IMR-90 (cell line): ENCODE measurements at regions not wholly inside any gene's neighbourhood (a gene's known extent, or its start where the extent isn't known, plus 50 kb on each side); places are given as distances from the start of the nearest gene placed in this dataset.

Experiments used
- ATAC-seq: fragments of 200-7000 bp; cut with Tn5 transposase; 2 replicates; pipeline ENCODE4 v1.9.1; 2020; ENCODE audit warnings: low read depth, mild to moderate bottlenecking, moderate library complexity
- BruUV-seq: library from RNA; stranded (reverse); fragments of 400-500 nt; replicated peaks from 2 replicates; lab custom pipeline; 2021; lab: Mats Ljungman, UMichigan
- CTCF ChIA-PET: fragments of 300-600 bp; formaldehyde crosslinking; extraction: SDS; loops from one replicate; lab custom pipeline; 2021; ENCODE audit warnings: antibody characterized with exemption; lab: Yijun Ruan, JAX
- POLR2A ChIA-PET: fragments of 300-600 bp; sonication (Branson Sonifier 250); formaldehyde crosslinking; loops from one replicate; lab custom pipeline; 2022; ENCODE audit warnings: antibody characterized with exemption; ENCODE audit not compliant: unreplicated experiment; lab: Charles Lee
- DNase-seq: peaks from one replicate; pipeline ENCODE4 v3.0.0; 2013
- H2AFZ ChIP-seq: replicated peaks from 2 replicates; pipeline ENCODE3; 2013; ENCODE audit warnings: low read length, mild to moderate bottlenecking; ENCODE audit not compliant: poor library complexity
- H2AK5ac ChIP-seq: 2 replicates; pipeline ENCODE4 v1.6.1; 2013; ENCODE audit warnings: low read depth, low read length, inconsistent platforms
- H2AK9ac ChIP-seq: replicated peaks from 2 replicates; pipeline ENCODE3; 2013; ENCODE audit warnings: mild to moderate bottlenecking, low read depth, low read length, moderate library complexity; ENCODE audit not compliant: poor library complexity
- H2BK120ac ChIP-seq: 2 replicates; pipeline ENCODE4 v1.6.1; 2013; ENCODE audit warnings: low read depth, low read length, inconsistent platforms
- H2BK15ac ChIP-seq: 3 replicates; pipeline ENCODE4 v1.6.1; 2013; ENCODE audit warnings: low read depth, low read length, inconsistent platforms
- H2BK20ac ChIP-seq: 2 replicates; pipeline ENCODE4 v1.6.1; 2013; ENCODE audit warnings: low read depth, mild to moderate bottlenecking, inconsistent platforms, low read length, moderate library complexity
- H2BK5ac ChIP-seq: 2 replicates; pipeline ENCODE4 v1.6.1; 2013; ENCODE audit warnings: mild to moderate bottlenecking, low read depth, low read length, inconsistent platforms; ENCODE audit not compliant: poor library complexity, severe bottlenecking
- H3K14ac ChIP-seq: replicated peaks from 2 replicates; pipeline ENCODE4 v1.6.1; 2013; ENCODE audit warnings: low read depth, low read length, inconsistent platforms
- H3K18ac ChIP-seq: 2 replicates; pipeline ENCODE4 v1.6.1; 2013; ENCODE audit warnings: low read depth, low read length, control low read depth
- H3K23ac ChIP-seq: 2 replicates; pipeline ENCODE4 v1.6.1; 2013; ENCODE audit warnings: low read depth, low read length, inconsistent platforms
- H3K27ac ChIP-seq: 2 replicates; pipeline ENCODE4 v1.5.1; 2013; ENCODE audit warnings: mild to moderate bottlenecking, control low read depth, low read length; ENCODE audit not compliant: insufficient read depth
- H3K27me3 ChIP-seq: 2 replicates; pipeline ENCODE4 v1.6.1; 2013; ENCODE audit warnings: low read length; ENCODE audit not compliant: control insufficient read depth, insufficient read depth
- H3K36me3 ChIP-seq: 2 replicates; pipeline ENCODE4 v1.6.1; 2013; ENCODE audit warnings: low read length, mixed read lengths; ENCODE audit not compliant: control insufficient read depth, insufficient read depth
- H3K4ac ChIP-seq: 2 replicates; pipeline ENCODE4 v1.6.1; 2013; ENCODE audit warnings: low read depth, low read length, inconsistent platforms
- H3K4me1 ChIP-seq: 2 replicates; pipeline ENCODE4 v1.6.1; 2013; ENCODE audit warnings: low read length, mixed read lengths; ENCODE audit not compliant: control insufficient read depth, insufficient read depth
- H3K4me2 ChIP-seq: 2 replicates; pipeline ENCODE4 v1.6.1; 2013; ENCODE audit warnings: low read depth, mild to moderate bottlenecking, control low read depth, low read length, moderate library complexity
- H3K4me3 ChIP-seq: 2 replicates; pipeline ENCODE4 v1.5.1; 2013; ENCODE audit warnings: low read depth, mild to moderate bottlenecking, control low read depth, low read length, moderate library complexity; ENCODE audit not compliant: insufficient read depth
- H3K56ac ChIP-seq: 2 replicates; pipeline ENCODE4 v1.6.1; 2013; ENCODE audit warnings: low read length, inconsistent platforms; ENCODE audit not compliant: insufficient read depth; ENCODE audit errors: extremely low read depth
- H3K79me1 ChIP-seq, 2 experiments: 2 replicates each; pipeline ENCODE4 v1.6.1; 2013; ENCODE audit warnings: low read length in 2 of 2, inconsistent platforms in 1 of 2, low read depth in 1 of 2
- H3K9ac ChIP-seq: 2 replicates; pipeline ENCODE4 v1.6.1; 2013; ENCODE audit warnings: low read depth, low read length, control low read depth
- H3K9me1 ChIP-seq: 2 replicates; pipeline ENCODE4 v1.6.1; 2013; ENCODE audit warnings: low read length, inconsistent platforms; ENCODE audit not compliant: insufficient read depth
- H3K9me3 ChIP-seq: 2 replicates; pipeline ENCODE4 v1.6.1; 2013; ENCODE audit warnings: low read length; ENCODE audit not compliant: control insufficient read depth, insufficient read depth
- H4K20me1 ChIP-seq: 2 replicates; pipeline ENCODE4 v1.6.1; 2013; ENCODE audit warnings: low read length, inconsistent platforms; ENCODE audit not compliant: insufficient read depth
- H4K5ac ChIP-seq: 2 replicates; pipeline ENCODE4 v1.6.1; 2013; ENCODE audit warnings: mild to moderate bottlenecking, low read depth, low read length, control low read depth
- H4K8ac ChIP-seq, 2 experiments: 2 replicates each; pipeline ENCODE4 v1.6.1; 2013; ENCODE audit warnings: low read depth in 2 of 2, low read length in 2 of 2, control low read depth in 1 of 2, inconsistent platforms in 1 of 2
- H4K91ac ChIP-seq: 2 replicates; pipeline ENCODE4 v1.6.1; 2013; ENCODE audit warnings: low read depth, low read length, inconsistent platforms; ENCODE audit not compliant: insufficient read depth
- BHLHE40 ChIP-seq: fragments of 150-350 bp; IDR thresholded peaks from 2 replicates; pipeline ENCODE4 v1.6.1; 2016; ENCODE audit warnings: mild to moderate bottlenecking, low read depth, low read length
- CEBPB ChIP-seq: IDR thresholded peaks from 2 replicates; pipeline ENCODE4 v1.6.1; 2012; ENCODE audit warnings: low read depth, low read length, improper control_type of control experiment
- CHD1 ChIP-seq: IDR thresholded peaks from 2 replicates; pipeline ENCODE4 v1.6.1; 2012; ENCODE audit warnings: low read depth, low read length, improper control_type of control experiment
- CTCF ChIP-seq: conservative IDR thresholded peaks from 2 replicates; pipeline ENCODE4 v1.5.1; 2012; ENCODE audit warnings: mild to moderate bottlenecking, low read depth, low read length, improper control_type of control experiment
- ELK1 ChIP-seq: fragments of 150-350 bp; IDR thresholded peaks from 2 replicates; pipeline ENCODE4 v1.6.1; 2016; ENCODE audit warnings: low read depth, mild to moderate bottlenecking, low read length, moderate library complexity, borderline replicate concordance
- FOS ChIP-seq: fragments of 150-350 bp; IDR thresholded peaks from 2 replicates; pipeline ENCODE4 v1.6.1; 2016; ENCODE audit warnings: low read depth, low read length
- MAFK ChIP-seq: IDR thresholded peaks from 2 replicates; pipeline ENCODE4 v1.6.1; 2012; ENCODE audit warnings: low read depth, low read length, improper control_type of control experiment
- MAZ ChIP-seq: IDR thresholded peaks from 2 replicates; pipeline ENCODE4 v1.6.1; 2012; ENCODE audit warnings: low read depth, mild to moderate bottlenecking, low read length, improper control_type of control experiment, moderate library complexity, borderline replicate concordance
- MXI1 ChIP-seq: IDR thresholded peaks from 2 replicates; pipeline ENCODE4 v1.6.1; 2012; ENCODE audit warnings: low read depth, mild to moderate bottlenecking, low read length, moderate library complexity, borderline replicate concordance
- NFE2L2 ChIP-seq: fragments of 150-350 bp; IDR thresholded peaks from 2 replicates; pipeline ENCODE4 v1.6.1; 2016; ENCODE audit warnings: low read depth, mild to moderate bottlenecking, low read length
- POLR2A ChIP-seq: IDR thresholded peaks from 2 replicates; pipeline ENCODE4 v1.6.1; 2012; ENCODE audit warnings: mild to moderate bottlenecking, low read depth, low read length
- RFX5 ChIP-seq: IDR thresholded peaks from 2 replicates; pipeline ENCODE4 v1.8.0; 2012; ENCODE audit warnings: low read depth, mild to moderate bottlenecking, low read length, moderate library complexity
- SMC3 ChIP-seq: fragments of 150-350 bp; IDR thresholded peaks from 2 replicates; pipeline ENCODE4 v1.6.1; 2016; ENCODE audit warnings: low read depth, mild to moderate bottlenecking, antibody characterized with exemption, low read length, moderate library complexity
- USF2 ChIP-seq: fragments of 150-350 bp; IDR thresholded peaks from 2 replicates; pipeline ENCODE4 v1.6.1; 2017; ENCODE audit warnings: mild to moderate bottlenecking, antibody characterized with exemption, low read length, low read depth
- WGBS, 2 experiments: methylation state at CpG; one replicate each; pipeline versions ENCODE4 v1.1.5 to v1.1.7; 2013; ENCODE audit warnings: missing lambda C conversion rate in 2 of 2; ENCODE audit not compliant: insufficient read length in 1 of 2; ENCODE audit errors: extremely low coverage in 2 of 2; 5-methylcytosine and 5-hydroxymethylcytosine counted together
- dilution Hi-C: fragments of 300-500 bp; cut with HindIII; formaldehyde crosslinking; loops from one replicate; pipeline ENCODE4 v1.14.3; 2018; ENCODE audit warnings: low sequenced_read_pairs; ENCODE audit not compliant: unreplicated experiment
- in situ Hi-C: fragments of 300-500 bp; cut with MboI; formaldehyde crosslinking; loops from 3 replicates; pipeline ENCODE4 v1.14.3; 2019; ENCODE audit warnings: low sequenced_read_pairs, inconsistent platforms, mixed read lengths
- intact Hi-C: fragments of 100-400 bp; cut with micrococcal nuclease; formaldehyde crosslinking; loops from 2 replicates; pipeline ENCODE4 v1.10.0; 2022

GRCh38 chr11:8756201-8756600 lies 73.6 kb downstream of the RPL27A start:
- peak overlapping the region; percentile 28; the same call in 1 of the 2 replicates for H3K9ac ChIP-seq
- CTCF ChIA-PET = interaction anchor here (0.6 kb wide), 1 partner anchor 770 kb away, joined by 7 read pairs; no protein-coding TSS in a partner anchor

More at GRCh38 chr11:8756201-8756600, 73.6 kb downstream of the RPL27A start:
- Histone ChIP-seq H2BK5ac (peak overlapping the region; percentile 79), H4K8ac (peak overlapping the region; percentile 24 to 44; a peak in 3 of 4 replicates), H2BK20ac (peak overlapping the region; percentile 42), H3K9me3 (no peaks in the 10 kb centered on the region), H3K4me2 (0 out of 2 replicates have a peak overlapping the region, but pooled peaks have one; percentile 27), H4K20me1 (peaks cover 55% of the 10 kb centered on the region; the same call in 1 of the 2 replicates), H4K5ac (0 out of 2 replicates have a peak overlapping the region, but pooled peaks have one; percentile 24), H4K91ac (peak overlapping the region; percentile 24; the same call in 1 of the 2 replicates), H3K23ac (peak overlapping the region; percentile 78), H2BK120ac (peak overlapping the region; percentile 57; the same call in 1 of the 2 replicates), H3K27me3 (no peaks in the 10 kb centered on the region), H2BK15ac (peak overlapping the region; percentile 66; the same call in 1 of the 3 replicates), H3K9me1 (peaks cover 40% of the 10 kb centered on the region), H3K4ac (peak overlapping the region; percentile 41), H2AFZ (peak overlapping the region; percentile 18), H3K4me3 (no peak overlapping the region), H2AK9ac (peak overlapping the region; percentile 11), H3K79me1 (peaks cover 34 to 76% of the 10 kb centered on the region in 2 experiments), H3K36me3 (peaks cover 9% of the 10 kb centered on the region), H2AK5ac (peak overlapping the region; percentile 54), H3K56ac (no peak overlapping the region), H3K18ac (peak overlapping the region; percentile 58), H3K4me1 (peaks cover 35% of the 10 kb centered on the region), H3K27ac (peak overlapping the region; percentile 69; the same call in 1 of the 2 replicates), H3K14ac (peak overlapping the region; percentile 15; the same call in 1 of the 2 replicates)
- intact Hi-C loops (no loop called here), in situ Hi-C loops (no loop called here), dilution Hi-C loops (no loop called here)
- DNase-seq = peak; percentile 78
- BruUV-seq = no TSS peak
- no peak for TF ChIP-seq NFE2L2
- no peak for TF ChIP-seq USF2
- no peak for TF ChIP-seq MAZ
- no peak for TF ChIP-seq MAFK
- TF ChIP-seq BHLHE40 = no peak
- no peak for TF ChIP-seq POLR2A
- no peak for TF ChIP-seq ELK1
- TF ChIP-seq CEBPB = no peak
- no peak for TF ChIP-seq MXI1
- TF ChIP-seq SMC3 = no peak
- no peak for TF ChIP-seq CHD1
- TF ChIP-seq CTCF = no peak
- no peak for TF ChIP-seq RFX5
- TF ChIP-seq FOS = no peak
- peak; percentile 72 for ATAC-seq
- POLR2A ChIA-PET = no interaction called here
- no CpG with 5 or more reads among the region's 1 CpG for whole genome bisulfite sequencing, 2 experiments
